Fibroblast of lung (primary cell): ENCODE measurements at regions not wholly inside any gene's neighbourhood (a gene's known extent, or its start where the extent isn't known, plus 50 kb on each side); places are given as distances from the start of the nearest gene placed in this dataset.

Experiments used
- DNase-seq, 2 donors: peaks; one replicate each; pipeline versions ENCODE4 v3.0.0 to v3.0.0-alpha.2; 2010; ENCODE audit warnings: low read depth in 2 of 2
- H2AFZ ChIP-seq: 2 replicates; pipeline ENCODE4 v1.5.1; 2012; ENCODE audit warnings: low read length, control low read depth, inconsistent platforms
- H3K27ac ChIP-seq: 2 replicates; pipeline ENCODE4 v1.5.1; 2011; ENCODE audit warnings: low read length, control low read depth; ENCODE audit not compliant: insufficient read depth
- H3K27me3 ChIP-seq: 2 replicates; pipeline ENCODE4 v1.5.1; 2011; ENCODE audit warnings: mild to moderate bottlenecking, low read length; ENCODE audit not compliant: control insufficient read depth, insufficient read depth
- H3K36me3 ChIP-seq: 2 replicates; pipeline ENCODE4 v1.5.1; 2011; ENCODE audit warnings: low read length; ENCODE audit not compliant: control insufficient read depth, insufficient read depth
- H3K4me1 ChIP-seq: 2 replicates; pipeline ENCODE4 v1.5.1; 2011; ENCODE audit warnings: low read length; ENCODE audit not compliant: control insufficient read depth, insufficient read depth; ENCODE audit errors: extremely low read depth
- H3K4me2 ChIP-seq: 2 replicates; pipeline ENCODE4 v1.5.1; 2011; ENCODE audit warnings: low read length, control low read depth; ENCODE audit not compliant: insufficient read depth; ENCODE audit errors: extremely low read depth
- H3K4me3 ChIP-seq, 4 experiments: fragments of 200-600 bp in 1 of 4; sonication (generic) in 1 of 4; replicated peaks in 1 of 4; 2 replicates each; pipeline ENCODE4 v1.5.1; 2011 to 2016; ENCODE audit warnings: low read length in 4 of 4, low read depth in 3 of 4, mild to moderate bottlenecking in 3 of 4, control low read depth in 2 of 4, inconsistent platforms in 1 of 4, mixed read lengths in 1 of 4; ENCODE audit not compliant: insufficient read depth in 1 of 4; ENCODE audit errors: control extremely low read depth in 1 of 4
- H3K79me2 ChIP-seq: 2 replicates; pipeline ENCODE4 v1.5.1; 2012; ENCODE audit warnings: mild to moderate bottlenecking, low read length, inconsistent platforms; ENCODE audit not compliant: control insufficient read depth, insufficient read depth
- H3K9ac ChIP-seq: 2 replicates; pipeline ENCODE4 v1.5.1; 2011; ENCODE audit warnings: mild to moderate bottlenecking, low read length, control low read depth; ENCODE audit not compliant: insufficient read depth
- H3K9me3 ChIP-seq: 2 replicates; pipeline ENCODE4 v1.5.1; 2012; ENCODE audit warnings: low read depth, low read length; ENCODE audit not compliant: control insufficient read depth, insufficient read depth
- H4K20me1 ChIP-seq: 2 replicates; pipeline ENCODE4 v1.5.1; 2011; ENCODE audit warnings: low read length; ENCODE audit not compliant: control insufficient read depth, insufficient read depth; ENCODE audit errors: extremely low read depth
- EZH2 ChIP-seq: IDR thresholded peaks from 2 replicates; pipeline ENCODE4 v1.5.1; 2012; ENCODE audit warnings: low read length, control low read depth, mild to moderate bottlenecking; ENCODE audit errors: missing control alignments
- TF ChIP-seq, protein P1 (sequence below), 2 donors: IDR thresholded peaks in 1 of 2; conservative IDR thresholded peaks in 1 of 2; 1 replicate in 1 of 2; 2 replicates in 1 of 2; pipeline ENCODE4 v1.5.1; 2011 to 2012; ENCODE audit warnings: low read length in 2 of 2, control low read depth in 1 of 2, inconsistent platforms in 1 of 2, low read depth in 1 of 2, mild to moderate bottlenecking in 1 of 2

DNA sequence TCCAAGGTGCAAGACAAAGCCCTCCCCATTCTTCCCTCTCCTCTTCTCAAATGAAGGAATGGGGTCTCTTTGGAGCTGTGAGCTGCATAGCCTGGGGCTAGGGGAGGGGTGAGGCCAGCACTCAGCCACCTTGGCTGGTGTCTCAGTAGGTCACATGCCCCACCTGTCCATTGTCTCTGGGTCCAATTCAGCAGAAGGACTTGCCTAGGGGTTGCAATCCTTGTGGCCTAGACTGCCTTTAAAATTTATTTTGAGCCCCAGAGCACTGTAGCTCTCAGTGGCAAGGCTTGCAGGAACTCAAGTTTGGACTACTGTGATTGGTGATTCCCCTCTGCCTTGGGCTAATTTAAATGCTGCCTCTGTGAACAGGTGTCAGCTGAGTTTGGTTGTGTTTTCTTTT lies 336.7 kb downstream of the DDX10 start:
- Histone ChIP-seq H2AFZ (no peak overlapping the region), H3K27ac (no peak overlapping the region), H3K4me2 (no peak overlapping the region), H4K20me1 (no peaks in the 10 kb centered on the region), H3K36me3 (no peaks in the 10 kb centered on the region), H3K9ac (no peak overlapping the region), H3K79me2 (no peaks in the 10 kb centered on the region), H3K4me1 (no peaks in the 10 kb centered on the region), H3K4me3 (no peak overlapping the region), H3K27me3 (no peaks in the 10 kb centered on the region), H3K9me3 (no peaks in the 10 kb centered on the region)
- no peak for DNase-seq
- TF ChIP-seq EZH2, result no peak
- TF ChIP-seq, protein P1, sequence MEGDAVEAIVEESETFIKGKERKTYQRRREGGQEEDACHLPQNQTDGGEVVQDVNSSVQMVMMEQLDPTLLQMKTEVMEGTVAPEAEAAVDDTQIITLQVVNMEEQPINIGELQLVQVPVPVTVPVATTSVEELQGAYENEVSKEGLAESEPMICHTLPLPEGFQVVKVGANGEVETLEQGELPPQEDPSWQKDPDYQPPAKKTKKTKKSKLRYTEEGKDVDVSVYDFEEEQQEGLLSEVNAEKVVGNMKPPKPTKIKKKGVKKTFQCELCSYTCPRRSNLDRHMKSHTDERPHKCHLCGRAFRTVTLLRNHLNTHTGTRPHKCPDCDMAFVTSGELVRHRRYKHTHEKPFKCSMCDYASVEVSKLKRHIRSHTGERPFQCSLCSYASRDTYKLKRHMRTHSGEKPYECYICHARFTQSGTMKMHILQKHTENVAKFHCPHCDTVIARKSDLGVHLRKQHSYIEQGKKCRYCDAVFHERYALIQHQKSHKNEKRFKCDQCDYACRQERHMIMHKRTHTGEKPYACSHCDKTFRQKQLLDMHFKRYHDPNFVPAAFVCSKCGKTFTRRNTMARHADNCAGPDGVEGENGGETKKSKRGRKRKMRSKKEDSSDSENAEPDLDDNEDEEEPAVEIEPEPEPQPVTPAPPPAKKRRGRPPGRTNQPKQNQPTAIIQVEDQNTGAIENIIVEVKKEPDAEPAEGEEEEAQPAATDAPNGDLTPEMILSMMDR (conservative IDR thresholded peaks at IDR 0.05 in 1 of 2, IDR thresholded peaks at IDR 0.05 in 1 of 2; ENCODE audit: low read depth in 1 of 2, low read length in 2 of 2), result no peak

DNA sequence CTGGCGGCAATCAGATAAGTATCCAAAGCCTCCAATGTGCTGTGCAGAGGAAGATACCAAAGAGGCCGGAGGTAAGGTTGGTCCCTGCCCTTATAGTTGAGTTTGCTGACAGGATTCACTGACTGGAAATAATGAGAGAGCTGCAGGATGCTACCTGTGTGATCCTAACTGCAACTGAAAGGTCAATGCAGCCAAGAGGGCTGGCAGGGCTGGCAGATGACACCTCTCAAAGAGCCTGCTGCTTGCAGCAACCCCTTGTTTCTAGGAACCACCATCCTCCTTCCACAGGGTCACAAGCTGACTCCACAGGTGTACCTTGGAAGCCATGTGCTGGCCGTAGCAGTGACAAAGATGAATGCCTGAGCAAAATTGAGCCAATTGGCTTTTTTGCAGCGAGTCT lies 348.1 kb downstream of the DDX10 start:
- Histone ChIP-seq H3K9ac (no peak overlapping the region), H3K27me3 (no peaks in the 10 kb centered on the region), H3K4me2 (no peak overlapping the region), H3K9me3 (no peaks in the 10 kb centered on the region), H3K4me1 (no peaks in the 10 kb centered on the region), H3K79me2 (no peaks in the 10 kb centered on the region), H3K36me3 (no peaks in the 10 kb centered on the region), H3K4me3 (no peak overlapping the region), H3K27ac (no peak overlapping the region), H2AFZ (no peak overlapping the region), H4K20me1 (no peaks in the 10 kb centered on the region)
- TF ChIP-seq, protein P1 (conservative IDR thresholded peaks at IDR 0.05 in 1 of 2, IDR thresholded peaks at IDR 0.05 in 1 of 2; ENCODE audit: low read depth in 1 of 2, low read length in 2 of 2), result no peak
- TF ChIP-seq EZH2, result no peak
- DNase-seq, result no peak

DNA sequence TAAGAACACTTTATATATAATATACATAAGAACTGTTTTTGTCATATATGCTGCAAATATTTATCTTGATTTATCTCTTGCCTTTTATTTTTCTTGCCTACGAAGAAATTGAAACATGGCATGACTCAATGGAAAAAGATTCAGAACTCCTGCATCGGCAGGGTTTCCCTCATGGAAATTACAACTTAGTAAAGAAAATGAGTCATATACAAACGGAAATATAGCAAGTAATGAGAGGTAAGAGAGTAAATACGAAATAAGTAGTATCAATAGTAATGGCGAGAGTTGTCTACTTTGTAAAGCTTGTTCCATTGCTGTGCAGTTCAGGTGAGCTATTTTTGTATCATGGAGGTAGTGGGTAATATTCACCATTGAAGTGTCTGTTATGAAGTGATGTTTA lies 350.4 kb downstream of the DDX10 start:
- Histone ChIP-seq H2AFZ (no peak overlapping the region), H4K20me1 (no peaks in the 10 kb centered on the region), H3K4me2 (no peak overlapping the region), H3K4me1 (no peaks in the 10 kb centered on the region), H3K79me2 (no peaks in the 10 kb centered on the region), H3K36me3 (no peaks in the 10 kb centered on the region), H3K9me3 (no peaks in the 10 kb centered on the region), H3K27ac (no peak overlapping the region), H3K9ac (no peak overlapping the region), H3K27me3 (no peaks in the 10 kb centered on the region), H3K4me3 (no peak overlapping the region)
- no peak for TF ChIP-seq EZH2
- peak; percentile 49 to 81 for DNase-seq
